ENCODE measurements at regions not wholly inside any gene's neighbourhood (a gene's known extent, or its start where the extent isn't known, plus 50 kb on each side); places are given as distances from the start of the nearest gene placed in this dataset.

- TF ChIP-seq CTCF (IDR thresholded peaks at IDR 0.05), result no peak
- Histone ChIP-seq H3K36me3 (no peaks in the 10 kb centered on the region), H3K27ac (no peak overlapping the region), H3K27me3 (peaks cover 0 to 10% (median 0%) of the 10 kb centered on the region in 7 donors), H3K9me3 (no peaks in the 10 kb centered on the region), H3K4me1 (no peaks in the 10 kb centered on the region), H3K4me3 (no peak overlapping the region)
- WGBS, 2 donors, result 75 to 76% methylated on average over 11 of the region's 11 CpGs
- intact Hi-C loops (cut with DNase I), result no loop called here
- DNase-seq, result no peak
- ATAC-seq, result no peak
Observed at GRCh38 chr2:58501371-58502160, 260.4 kb upstream of the FANCL start.

- TF ChIP-seq CTCF (IDR thresholded peaks at IDR 0.05), result no peak
- Histone ChIP-seq H3K4me3 (no peak overlapping the region), H3K27me3 (peaks cover 0 to 6% (median 0%) of the 10 kb centered on the region in 7 donors), H3K4me1 (no peaks in the 10 kb centered on the region), H3K9me3 (no peaks in the 10 kb centered on the region), H3K36me3 (no peaks in the 10 kb centered on the region), H3K27ac (no peak overlapping the region)
- ATAC-seq (no peak), DNase-seq (no peak)
- intact Hi-C loops (cut with DNase I), result no loop called here
- WGBS, 2 donors, result 50 to 55% methylated on average over 3 of the region's 3 CpGs
Observed at GRCh38 chr2:58497168-58497567, 256.0 kb upstream of the FANCL start.

- intact Hi-C loops (cut with DNase I), result no loop called here
- 78 to 85% methylated on average over 1 of the region's 1 CpG for WGBS, 2 donors
- no peaks in the 10 kb centered on the region for H3K4me1 ChIP-seq
- H3K27ac ChIP-seq, result no peak overlapping the region
- DNase-seq (no peak), ATAC-seq (no peak)
- H3K9me3 ChIP-seq, result no peaks in the 10 kb centered on the region
- no peaks in the 10 kb centered on the region for H3K36me3 ChIP-seq
- TF ChIP-seq CTCF (IDR thresholded peaks at IDR 0.05), result no peak
- no peak overlapping the region for H3K4me3 ChIP-seq
- H3K27me3 ChIP-seq, result no peaks in the 10 kb centered on the region
Observed at GRCh38 chr2:58495806-58496205, 254.7 kb upstream of the FANCL start.

- Histone ChIP-seq H3K4me1 (no peaks in the 10 kb centered on the region), H3K36me3 (no peaks in the 10 kb centered on the region), H3K27ac (no peak overlapping the region), H3K27me3 (no peaks in the 10 kb centered on the region), H3K9me3 (no peaks in the 10 kb centered on the region), H3K4me3 (no peak overlapping the region)
- no peak for TF ChIP-seq CTCF (IDR thresholded peaks at IDR 0.05)
- ATAC-seq (no peak), DNase-seq (no peak)
- 88 to 91% methylated on average over 10 of the region's 10 CpGs for WGBS, 2 donors
- intact Hi-C loops (cut with DNase I), result no loop called here
Observed at GRCh38 chr2:58494071-58494501, 253.0 kb upstream of the FANCL start.

All from heart right ventricle (tissue), 16 donors.